CD14-positive monocyte (primary cell): ENCODE measurements at regions not wholly inside any gene's neighbourhood (a gene's known extent, or its start where the extent isn't known, plus 50 kb on each side); places are given as distances from the start of the nearest gene placed in this dataset.

Experiments
- DNase-seq, 3 donors: peaks; one replicate each; pipeline ENCODE4 v3.0.0-alpha.2; 2011 to 2022
- H2AFZ ChIP-seq: 2 replicates; pipeline ENCODE4 v1.6.0; 2012; ENCODE audit warnings: mild to moderate bottlenecking, low read depth, low read length, inconsistent platforms; ENCODE audit not compliant: insufficient read depth, poor library complexity, severe bottlenecking
- H3K27ac ChIP-seq, 2 donors: 1 replicate in 1 of 2; 2 replicates in 1 of 2; pipeline ENCODE4 v1.5.1; 2012 to 2013; ENCODE audit warnings: low read length in 2 of 2, control low read depth in 1 of 2, inconsistent platforms in 1 of 2, low read depth in 1 of 2, mild to moderate bottlenecking in 1 of 2
- H3K27me3 ChIP-seq, 2 donors: one replicate each; pipeline versions ENCODE4 v1.6.0 to v1.6.1; 2011 to 2013; ENCODE audit warnings: low read length in 2 of 2; ENCODE audit not compliant: control insufficient read depth in 2 of 2, insufficient read depth in 2 of 2
- H3K36me3 ChIP-seq, 2 donors: replicated peaks in 1 of 2; 1 replicate in 1 of 2; 2 replicates in 1 of 2; pipeline versions ENCODE4 v1.5.1 to v1.6.1; 2012 to 2013; ENCODE audit warnings: low read length in 2 of 2, control low read depth in 1 of 2, inconsistent platforms in 1 of 2, mild to moderate bottlenecking in 1 of 2; ENCODE audit not compliant: insufficient read depth in 2 of 2, control insufficient read depth in 1 of 2
- H3K4me1 ChIP-seq, 2 donors: 1 replicate in 1 of 2; 2 replicates in 1 of 2; pipeline versions ENCODE4 v1.5.1 to v1.6.1; 2012 to 2013; ENCODE audit warnings: low read length in 2 of 2, control low read depth in 1 of 2, inconsistent platforms in 1 of 2, mild to moderate bottlenecking in 1 of 2, moderate library complexity in 1 of 2; ENCODE audit not compliant: insufficient read depth in 2 of 2, control insufficient read depth in 1 of 2
- H3K4me2 ChIP-seq: replicated peaks from 2 replicates; pipeline ENCODE3; 2012; ENCODE audit warnings: low read length, moderate library complexity, mild to moderate bottlenecking; ENCODE audit not compliant: poor library complexity, severe bottlenecking; ENCODE audit errors: extremely low read depth
- H3K4me3 ChIP-seq, 3 experiments: fragments of 200-600 bp in 1 of 3; sonication (generic) in 1 of 3; replicated peaks in 1 of 3; 1 replicate in 2 of 3; 2 replicates in 1 of 3; pipeline ENCODE4 v1.5.1; 2011 to 2013; ENCODE audit warnings: low read length in 3 of 3, mild to moderate bottlenecking in 3 of 3, control low read depth in 2 of 3, low read depth in 2 of 3, inconsistent platforms in 1 of 3, moderate library complexity in 1 of 3
- H3K79me2 ChIP-seq: 2 replicates; pipeline ENCODE4 v1.6.0; 2012; ENCODE audit warnings: mild to moderate bottlenecking, control low read depth, inconsistent platforms, low read length, moderate library complexity; ENCODE audit not compliant: insufficient read depth
- H3K9ac ChIP-seq: 2 replicates; pipeline ENCODE4 v1.6.0; 2017; ENCODE audit warnings: low read length, mild to moderate bottlenecking; ENCODE audit not compliant: insufficient read depth, poor library complexity, severe bottlenecking
- H3K9me3 ChIP-seq, 2 donors: replicated peaks in 1 of 2; 1 replicate in 1 of 2; 2 replicates in 1 of 2; pipeline versions ENCODE4 v1.5.1 to v1.6.1; 2012 to 2013; ENCODE audit warnings: low read length in 2 of 2, control low read depth in 1 of 2; ENCODE audit not compliant: control insufficient read depth in 1 of 2, insufficient read depth in 1 of 2
- H4K20me1 ChIP-seq: 2 replicates; pipeline ENCODE4 v1.6.0; 2012; ENCODE audit warnings: mild to moderate bottlenecking, low read length, control low read depth, moderate library complexity; ENCODE audit not compliant: insufficient read depth
- H3K27ac Mint-ChIP-seq, 7 donors: one replicate each; pipeline ENCODE4 v1.8.0; 2020; ENCODE audit warnings: mild to moderate bottlenecking in 7 of 7, mixed read lengths in 7 of 7, moderate library complexity in 6 of 7, inconsistent platforms in 2 of 7
- H3K27me3 Mint-ChIP-seq, 3 donors: one replicate each; pipeline ENCODE4 v1.8.0; 2021 to 2022; ENCODE audit warnings: low read depth in 3 of 3, mild to moderate bottlenecking in 3 of 3, mixed read lengths in 3 of 3, moderate library complexity in 3 of 3, inconsistent platforms in 1 of 3
- H3K36me3 Mint-ChIP-seq, 2 donors: one replicate each; pipeline ENCODE4 v1.8.0; 2020; ENCODE audit warnings: mixed read lengths in 2 of 2, inconsistent platforms in 1 of 2, mild to moderate bottlenecking in 1 of 2
- H3K4me1 Mint-ChIP-seq: one replicate; pipeline ENCODE4 v1.8.0; 2020; ENCODE audit warnings: mild to moderate bottlenecking, mixed read lengths
- H3K4me3 Mint-ChIP-seq, 2 donors: one replicate each; pipeline ENCODE4 v1.8.0; 2020; ENCODE audit warnings: mild to moderate bottlenecking in 2 of 2, mixed read lengths in 2 of 2, moderate library complexity in 1 of 2
- H3K9me3 Mint-ChIP-seq, 7 donors: one replicate each; pipeline ENCODE4 v1.8.0; 2020 to 2022; ENCODE audit warnings: mixed read lengths in 7 of 7, mild to moderate bottlenecking in 6 of 7, moderate library complexity in 6 of 7, inconsistent platforms in 2 of 7
- WGBS: methylation state at CpG from one replicate; pipeline ENCODE4 v1.1.5; 2013; ENCODE audit warnings: missing lambda C conversion rate; ENCODE audit not compliant: insufficient coverage; 5-methylcytosine and 5-hydroxymethylcytosine counted together
- intact Hi-C, 2 donors: fragments of 100-400 bp; cut with micrococcal nuclease; formaldehyde crosslinking; loops; one replicate each; pipeline versions ENCODE4 v1.15.0 to v1.15.1; 2023
- TF ChIP-seq, protein P1 (sequence below): fragments of 200-600 bp; IDR thresholded peaks from one replicate; pipeline ENCODE4 v1.8.0; 2022; ENCODE audit warnings: antibody characterized with exemption, mild to moderate bottlenecking

DNA sequence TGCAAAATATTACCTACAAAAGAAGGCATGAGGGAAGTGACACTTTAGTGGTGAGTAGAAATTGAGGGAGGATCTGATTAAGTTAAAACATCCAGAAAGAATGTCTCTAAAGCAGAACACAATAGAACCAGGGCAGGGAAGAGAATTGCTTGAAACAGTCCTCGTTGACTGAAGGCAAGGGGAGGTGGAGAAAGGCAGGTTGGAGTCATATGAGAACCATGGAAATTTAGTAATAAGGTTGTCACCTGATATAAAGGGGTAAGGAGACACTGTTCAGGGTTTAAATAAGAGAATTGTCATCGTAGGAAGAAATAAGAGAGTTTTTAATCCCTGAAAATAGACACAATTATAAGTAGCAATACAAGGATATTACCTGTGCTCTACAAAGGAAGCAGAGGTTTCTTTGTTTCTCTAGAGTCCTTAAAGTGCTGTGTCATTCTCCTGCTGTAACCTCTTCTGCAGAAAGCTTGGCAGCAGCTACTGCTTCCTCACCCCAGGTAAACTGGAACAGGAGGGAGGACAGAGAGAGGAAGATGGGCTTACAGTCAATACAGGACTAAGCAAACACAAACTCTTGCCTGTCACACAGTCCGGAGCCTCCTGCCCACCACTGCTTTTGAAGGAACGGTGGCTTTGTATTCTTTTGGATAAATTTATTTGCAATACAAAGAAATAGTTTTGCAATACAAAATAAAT, 258.4 kb downstream of the PPARGC1A start:
- no peak overlapping the region for H3K27ac Mint-ChIP-seq
- no peak overlapping the region for H3K4me3 Mint-ChIP-seq
- TF ChIP-seq, protein P1, sequence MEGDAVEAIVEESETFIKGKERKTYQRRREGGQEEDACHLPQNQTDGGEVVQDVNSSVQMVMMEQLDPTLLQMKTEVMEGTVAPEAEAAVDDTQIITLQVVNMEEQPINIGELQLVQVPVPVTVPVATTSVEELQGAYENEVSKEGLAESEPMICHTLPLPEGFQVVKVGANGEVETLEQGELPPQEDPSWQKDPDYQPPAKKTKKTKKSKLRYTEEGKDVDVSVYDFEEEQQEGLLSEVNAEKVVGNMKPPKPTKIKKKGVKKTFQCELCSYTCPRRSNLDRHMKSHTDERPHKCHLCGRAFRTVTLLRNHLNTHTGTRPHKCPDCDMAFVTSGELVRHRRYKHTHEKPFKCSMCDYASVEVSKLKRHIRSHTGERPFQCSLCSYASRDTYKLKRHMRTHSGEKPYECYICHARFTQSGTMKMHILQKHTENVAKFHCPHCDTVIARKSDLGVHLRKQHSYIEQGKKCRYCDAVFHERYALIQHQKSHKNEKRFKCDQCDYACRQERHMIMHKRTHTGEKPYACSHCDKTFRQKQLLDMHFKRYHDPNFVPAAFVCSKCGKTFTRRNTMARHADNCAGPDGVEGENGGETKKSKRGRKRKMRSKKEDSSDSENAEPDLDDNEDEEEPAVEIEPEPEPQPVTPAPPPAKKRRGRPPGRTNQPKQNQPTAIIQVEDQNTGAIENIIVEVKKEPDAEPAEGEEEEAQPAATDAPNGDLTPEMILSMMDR, result no peak
- intact Hi-C loops, result no loop called here
- H3K27me3 Mint-ChIP-seq, result no peaks in the 10 kb centered on the region
- no peaks in the 10 kb centered on the region for H3K4me1 Mint-ChIP-seq
- 50% methylated on average over 1 of the region's 4 CpGs for WGBS
- Histone ChIP-seq H3K36me3 (no peaks in the 10 kb centered on the region), H4K20me1 (no peaks in the 10 kb centered on the region), H2AFZ (no peak overlapping the region), H3K4me2 (no peak overlapping the region), H3K4me1 (no peaks in the 10 kb centered on the region), H3K27me3 (no peaks in the 10 kb centered on the region), H3K9me3 (no peaks in the 10 kb centered on the region), H3K79me2 (no peaks in the 10 kb centered on the region), H3K4me3 (no peak overlapping the region), H3K9ac (no peak overlapping the region), H3K27ac (no peak overlapping the region)
- DNase-seq, result no peak
- no peaks in the 10 kb centered on the region for H3K9me3 Mint-ChIP-seq
- no peaks in the 10 kb centered on the region for H3K36me3 Mint-ChIP-seq

DNA sequence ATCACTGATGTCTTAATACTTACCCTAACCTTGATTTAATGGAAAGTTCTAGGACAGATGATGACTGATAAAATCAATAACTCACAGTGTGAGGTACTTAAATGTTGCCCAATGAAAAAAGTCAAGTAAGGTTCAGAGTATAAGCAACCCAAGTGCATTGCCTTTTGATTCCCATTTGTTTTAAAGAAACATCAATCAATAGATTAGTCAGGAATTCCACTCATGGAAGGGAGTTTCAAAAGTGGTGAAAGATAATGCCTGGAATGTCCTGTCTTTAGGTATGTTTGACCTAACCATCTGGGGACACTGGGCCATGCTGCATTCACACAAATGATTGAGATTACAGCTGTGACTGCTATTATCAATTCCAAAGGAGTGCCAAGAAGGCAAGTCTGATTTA, 259.7 kb downstream of the PPARGC1A start:
- DNase-seq, result no peak
- Histone ChIP-seq H3K9me3 (no peaks in the 10 kb centered on the region), H3K4me1 (no peaks in the 10 kb centered on the region), H3K4me3 (no peak overlapping the region), H3K9ac (no peak overlapping the region), H3K27ac (no peak overlapping the region), H3K27me3 (no peaks in the 10 kb centered on the region), H3K36me3 (no peaks in the 10 kb centered on the region), H3K4me2 (no peak overlapping the region), H2AFZ (no peak overlapping the region), H4K20me1 (no peaks in the 10 kb centered on the region), H3K79me2 (no peaks in the 10 kb centered on the region)
- Mint-ChIP-seq H3K27me3 (no peaks in the 10 kb centered on the region), H3K4me1 (no peaks in the 10 kb centered on the region), H3K27ac (no peak overlapping the region), H3K9me3 (no peaks in the 10 kb centered on the region), H3K36me3 (no peaks in the 10 kb centered on the region), H3K4me3 (no peak overlapping the region)
- intact Hi-C loops, result no loop called here
- TF ChIP-seq, protein P1, result no peak
